ENCODE measurements at regions not wholly inside any gene's neighbourhood (a gene's known extent, or its start where the extent isn't known, plus 50 kb on each side); places are given as distances from the start of the nearest gene placed in this dataset.

DNA sequence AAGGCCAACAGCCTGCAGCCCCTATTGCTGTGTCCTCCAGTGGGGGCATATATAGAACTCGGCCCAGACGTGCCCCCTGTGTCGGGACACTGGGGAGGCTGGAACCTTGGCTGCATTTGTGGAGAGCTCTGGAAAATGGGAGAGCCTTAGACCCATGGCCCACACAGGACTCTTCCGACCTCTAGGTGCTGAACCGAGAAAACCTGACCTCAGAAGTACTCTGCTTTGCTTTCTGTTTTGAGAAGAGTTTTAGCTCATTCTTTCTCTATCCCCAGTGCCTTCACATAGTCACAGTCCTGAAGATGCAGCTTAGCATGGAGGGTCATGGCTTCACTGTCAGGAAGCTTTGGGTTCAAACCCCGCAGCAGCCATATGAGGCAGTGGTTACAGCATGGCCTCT is 271.8 kb upstream of the B3GAT1 start:
- Histone ChIP-seq H3K36me3 (ENCODE audit: control insufficient read depth, insufficient read depth, low read length) (no peaks in the 10 kb centered on the region; the same call in 1 of the 2 replicates), H3K27me3 (ENCODE audit: control insufficient read depth, insufficient read depth, low read length) (no peaks in the 10 kb centered on the region), H3K4me3 (ENCODE audit: low read depth, low read length) (no peak overlapping the region)
- TF ChIP-seq, protein P1, sequence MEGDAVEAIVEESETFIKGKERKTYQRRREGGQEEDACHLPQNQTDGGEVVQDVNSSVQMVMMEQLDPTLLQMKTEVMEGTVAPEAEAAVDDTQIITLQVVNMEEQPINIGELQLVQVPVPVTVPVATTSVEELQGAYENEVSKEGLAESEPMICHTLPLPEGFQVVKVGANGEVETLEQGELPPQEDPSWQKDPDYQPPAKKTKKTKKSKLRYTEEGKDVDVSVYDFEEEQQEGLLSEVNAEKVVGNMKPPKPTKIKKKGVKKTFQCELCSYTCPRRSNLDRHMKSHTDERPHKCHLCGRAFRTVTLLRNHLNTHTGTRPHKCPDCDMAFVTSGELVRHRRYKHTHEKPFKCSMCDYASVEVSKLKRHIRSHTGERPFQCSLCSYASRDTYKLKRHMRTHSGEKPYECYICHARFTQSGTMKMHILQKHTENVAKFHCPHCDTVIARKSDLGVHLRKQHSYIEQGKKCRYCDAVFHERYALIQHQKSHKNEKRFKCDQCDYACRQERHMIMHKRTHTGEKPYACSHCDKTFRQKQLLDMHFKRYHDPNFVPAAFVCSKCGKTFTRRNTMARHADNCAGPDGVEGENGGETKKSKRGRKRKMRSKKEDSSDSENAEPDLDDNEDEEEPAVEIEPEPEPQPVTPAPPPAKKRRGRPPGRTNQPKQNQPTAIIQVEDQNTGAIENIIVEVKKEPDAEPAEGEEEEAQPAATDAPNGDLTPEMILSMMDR (IDR thresholded peaks at IDR 0.05; ENCODE audit: insufficient read depth, low read depth, low read length): no peak
- CTCF ChIA-PET: interaction anchor here (0.6 kb wide), 1 partner anchor 25 kb away, joined by 3 read pairs; no protein-coding TSS in a partner anchor
- POLR2A ChIA-PET: no interaction called here
- no peak for DNase-seq (ENCODE audit: low read depth)

DNA sequence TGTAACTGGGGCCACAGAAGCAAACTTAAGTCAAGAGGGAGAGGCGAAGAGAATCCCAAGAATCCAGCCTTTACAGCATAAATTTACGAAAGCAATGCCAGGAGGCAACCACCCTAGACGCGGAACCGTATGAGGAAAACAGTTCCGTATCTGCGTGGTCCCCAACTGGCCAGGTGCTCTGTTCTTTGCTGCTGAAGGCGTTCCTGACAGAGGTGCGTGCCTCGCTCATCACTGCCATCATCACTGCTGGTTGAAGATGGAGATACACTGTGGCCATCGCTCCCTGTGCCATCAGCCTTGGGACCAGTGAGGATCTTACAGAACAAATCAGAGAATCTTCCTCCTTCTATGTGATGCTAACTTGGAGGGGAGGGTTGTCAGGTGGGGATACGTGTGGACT is 270.5 kb upstream of the B3GAT1 start:
- TF ChIP-seq, protein P1 (IDR thresholded peaks at IDR 0.05; ENCODE audit: insufficient read depth, low read depth, low read length): no peak
- CTCF ChIA-PET: no interaction called here
- POLR2A ChIA-PET: no interaction called here

DNA sequence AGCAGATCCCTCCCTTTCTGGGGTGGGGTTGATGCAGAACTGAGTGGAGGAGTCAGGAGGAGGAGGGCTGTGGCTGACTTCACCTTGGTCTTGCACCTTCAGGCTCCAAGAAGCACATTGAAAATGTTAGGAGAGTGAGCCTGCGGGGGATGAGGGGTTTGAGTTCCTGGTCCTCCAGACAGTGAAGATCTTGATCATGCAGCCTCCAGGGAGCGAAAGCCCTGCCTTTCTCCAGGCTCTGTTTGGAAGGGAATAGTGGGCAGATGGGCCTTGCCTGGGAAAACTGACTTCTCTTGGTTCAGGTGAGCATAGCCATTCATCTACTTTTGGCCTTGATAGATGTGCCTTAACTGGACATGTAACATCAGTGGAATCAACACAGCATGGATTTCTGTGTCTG is 267.6 kb upstream of the B3GAT1 start:
- ChIA-PET POLR2A (no interaction called here), CTCF (no interaction called here)
- no peaks in the 10 kb centered on the region for H3K36me3 ChIP-seq (ENCODE audit: control insufficient read depth, insufficient read depth, low read length)
- DNase-seq (ENCODE audit: low read depth): no peak
- no peak overlapping the region for H3K4me3 ChIP-seq (ENCODE audit: low read depth, low read length)
- TF ChIP-seq, protein P1 (IDR thresholded peaks at IDR 0.05; ENCODE audit: insufficient read depth, low read depth, low read length): no peak
- H3K27me3 ChIP-seq (ENCODE audit: control insufficient read depth, insufficient read depth, low read length): no peaks in the 10 kb centered on the region

More for the DNA sequence above, 270.5 kb upstream of the B3GAT1 start:
- Histone ChIP-seq H3K4me3 (ENCODE audit: low read depth, low read length) (no peak overlapping the region), H3K27me3 (ENCODE audit: control insufficient read depth, insufficient read depth, low read length) (no peaks in the 10 kb centered on the region), H3K36me3 (ENCODE audit: control insufficient read depth, insufficient read depth, low read length) (no peaks in the 10 kb centered on the region)
- DNase-seq (ENCODE audit: low read depth): no peak

DNA sequence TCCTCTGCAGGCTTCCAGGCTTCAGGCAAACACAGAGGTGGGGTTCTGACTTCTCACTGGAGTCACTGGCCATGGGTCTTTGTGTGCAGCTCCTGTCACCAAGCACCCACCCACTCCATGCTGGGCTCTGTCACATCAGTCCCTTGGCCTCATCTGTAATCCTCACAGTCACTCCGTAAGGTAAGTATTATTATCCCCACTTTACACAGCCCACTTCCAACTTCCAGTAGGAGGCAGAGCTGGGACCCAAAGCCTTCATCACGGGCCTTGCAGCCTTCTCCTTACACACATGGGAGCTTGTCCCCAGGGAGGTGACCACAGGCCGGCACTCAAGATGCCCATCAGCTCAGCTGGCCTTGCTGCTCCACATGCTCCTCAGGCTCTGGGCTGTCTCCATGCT is 266.7 kb upstream of the B3GAT1 start:
- POLR2A ChIA-PET: no interaction called here
- TF ChIP-seq, protein P1 (IDR thresholded peaks at IDR 0.05; ENCODE audit: insufficient read depth, low read depth, low read length): no peak
- no peak for DNase-seq (ENCODE audit: low read depth)
- H3K27me3 ChIP-seq (ENCODE audit: control insufficient read depth, insufficient read depth, low read length): no peaks in the 10 kb centered on the region
- no peak overlapping the region for H3K4me3 ChIP-seq (ENCODE audit: low read depth, low read length)
- H3K36me3 ChIP-seq (ENCODE audit: control insufficient read depth, insufficient read depth, low read length): no peaks in the 10 kb centered on the region
- CTCF ChIA-PET: no interaction called here

DNA sequence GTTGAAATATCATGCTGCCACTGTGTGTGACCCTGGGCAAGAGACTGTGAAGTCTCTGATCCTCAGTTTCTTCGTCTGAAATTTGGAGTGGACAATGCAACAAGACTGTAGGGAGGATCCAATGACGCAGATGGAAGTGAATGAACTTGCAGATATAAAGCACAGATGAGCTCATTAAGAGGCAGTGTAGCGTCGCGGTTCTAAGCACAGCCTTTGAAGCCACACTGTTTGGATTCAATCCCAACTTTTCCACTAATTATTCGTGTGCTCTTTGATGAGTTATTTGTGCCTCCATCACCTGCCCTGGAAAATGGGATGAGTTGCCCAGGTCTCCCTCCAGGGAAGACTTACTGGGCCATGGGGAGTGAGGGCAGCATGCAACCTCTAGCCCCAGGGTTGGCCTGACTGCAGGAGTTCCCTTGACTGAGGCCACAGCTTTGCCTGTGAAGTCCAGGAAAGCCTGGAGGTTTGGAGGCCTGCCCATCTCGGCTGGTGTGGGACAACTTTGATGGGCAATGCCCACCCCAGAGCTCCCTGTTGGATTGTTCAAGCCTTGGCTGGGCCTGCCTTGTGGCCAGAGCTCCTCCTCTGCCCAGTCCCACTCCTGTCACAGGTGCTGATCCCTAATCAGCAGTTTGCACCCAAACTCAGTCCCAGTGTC is 266.0 kb upstream of the B3GAT1 start:
- Histone ChIP-seq H3K36me3 (ENCODE audit: control insufficient read depth, insufficient read depth, low read length) (no peaks in the 10 kb centered on the region), H3K27me3 (ENCODE audit: control insufficient read depth, insufficient read depth, low read length) (no peaks in the 10 kb centered on the region), H3K4me3 (ENCODE audit: low read depth, low read length) (no peak overlapping the region)
- CTCF ChIA-PET: no interaction called here
- TF ChIP-seq, protein P1 (IDR thresholded peaks at IDR 0.05; ENCODE audit: insufficient read depth, low read depth, low read length): no peak
- DNase-seq (ENCODE audit: low read depth): no peak
- POLR2A ChIA-PET: no interaction called here

Data from BJ (cell line).